ENCODE measurements at regions not wholly inside any gene's neighbourhood (a gene's known extent, or its start where the extent isn't known, plus 50 kb on each side); places are given as distances from the start of the nearest gene placed in this dataset.

GRCh38 chr4:18938343-18939099 is 917.0 kb upstream of the LCORL start:
- TF ChIP-seq CTCF (IDR thresholded peaks at IDR 0.05 in 4 of 5, conservative IDR thresholded peaks at IDR 0.05 in 1 of 5) (no peak), POLR2A (IDR thresholded peaks at IDR 0.05) (no peak)

Measured in gastrocnemius medialis (tissue), 4 donors.